Thymus (tissue), 11 donors: ENCODE measurements at regions not wholly inside any gene's neighbourhood (a gene's known extent, or its start where the extent isn't known, plus 50 kb on each side); places are given as distances from the start of the nearest gene placed in this dataset.
"Not testable (repeated sequence)": the region's sequence is repeated elsewhere in the genome, so short reads cannot be mapped to it uniquely, and the experiment has no call there.

ENCODE experiments used
- DNase-seq, 9 donors: peaks; one replicate each; pipeline ENCODE4 v3.0.0-alpha.2; 2013; ENCODE audit warnings: low spot score in 9 of 9, low read depth in 6 of 9, missing footprints in 1 of 9
- H3K27ac ChIP-seq, 2 donors: one replicate each; pipeline ENCODE4 v1.5.1; 2013; ENCODE audit warnings: control low read depth in 1 of 2, low read depth in 1 of 2, low read length in 1 of 2, mild to moderate bottlenecking in 1 of 2, moderate library complexity in 1 of 2
- H3K27me3 ChIP-seq, 2 donors: one replicate each; pipeline ENCODE4 v1.5.1; 2013; ENCODE audit warnings: low read length in 1 of 2; ENCODE audit not compliant: control insufficient read depth in 2 of 2, insufficient read depth in 1 of 2
- H3K36me3 ChIP-seq, 2 donors: one replicate each; pipeline ENCODE4 v1.5.1; 2013; ENCODE audit warnings: low read length in 1 of 2, mild to moderate bottlenecking in 1 of 2, moderate library complexity in 1 of 2; ENCODE audit not compliant: control insufficient read depth in 2 of 2, insufficient read depth in 2 of 2
- H3K4me1 ChIP-seq, 2 donors: one replicate each; pipeline ENCODE4 v1.5.1; 2013; ENCODE audit warnings: low read length in 2 of 2; ENCODE audit not compliant: control insufficient read depth in 2 of 2, insufficient read depth in 2 of 2
- H3K4me3 ChIP-seq, 2 donors: one replicate each; pipeline ENCODE4 v1.5.1; 2013; ENCODE audit warnings: low read length in 2 of 2, control low read depth in 1 of 2, mild to moderate bottlenecking in 1 of 2
- H3K9me3 ChIP-seq, 2 donors: one replicate each; pipeline ENCODE4 v1.5.1; 2013; ENCODE audit warnings: low read length in 1 of 2, mild to moderate bottlenecking in 1 of 2; ENCODE audit not compliant: control insufficient read depth in 2 of 2, insufficient read depth in 1 of 2
- WGBS: extraction: QIAGEN DNeasy Blood & Tissue Kit; methylation state at CpG from one replicate; pipeline ENCODE4 v1.1.7; 2013; 5-methylcytosine and 5-hydroxymethylcytosine counted together
- donor health status: healthy.

GRCh38 chr3:4908433-4909156 is 70.6 kb upstream of the BHLHE40 start:
- WGBS, result 84% methylated on average over 8 of the region's 8 CpGs
- Histone ChIP-seq H3K9me3 (peaks cover 0 to 3% of the 10 kb centered on the region in 2 donors), H3K27me3 (no peaks in the 10 kb centered on the region)

GRCh38 chr3:4914464-4914863 is 64.8 kb upstream of the BHLHE40 start:
- 97% methylated on average over 5 of the region's 5 CpGs for WGBS
- no peak overlapping the region for H3K27ac ChIP-seq
- H3K9me3 ChIP-seq, result peaks cover 0 to 5% of the 10 kb centered on the region in 2 donors
- no peaks in the 10 kb centered on the region for H3K4me1 ChIP-seq
- H3K4me3 ChIP-seq, result no peak overlapping the region
- no peaks in the 10 kb centered on the region for H3K36me3 ChIP-seq
- H3K27me3 ChIP-seq, result no peaks in the 10 kb centered on the region
- DNase-seq, result no peak

More at GRCh38 chr3:4908433-4909156, 70.6 kb upstream of the BHLHE40 start:
- Histone ChIP-seq H3K4me1 (peaks cover 8 to 24% of the 10 kb centered on the region in 2 donors), H3K36me3 (no peaks in the 10 kb centered on the region), H3K4me3 (no peak overlapping the region), H3K27ac (no peak overlapping the region)
- DNase-seq, result peak in 1 of 9 donors; percentile 29

- not testable (repeated sequence) for H3K4me3 ChIP-seq, DNase-seq, H3K27me3 ChIP-seq, H3K9me3 ChIP-seq, H3K4me1 ChIP-seq, H3K36me3 ChIP-seq, H3K27ac ChIP-seq
- WGBS, result 100% methylated on average over 1 of the region's 2 CpGs
Measured at GRCh38 chr3:4921589-4921988, 57.6 kb upstream of the BHLHE40 start.

GRCh38 chr3:4926892-4927291 is 52.3 kb upstream of the BHLHE40 start:
- H3K27me3 ChIP-seq, result no peaks in the 10 kb centered on the region
- no peaks in the 10 kb centered on the region for H3K9me3 ChIP-seq
- DNase-seq, result no peak
- no peak overlapping the region for H3K4me3 ChIP-seq
- H3K27ac ChIP-seq, result no peak overlapping the region
- no peaks in the 10 kb centered on the region for H3K36me3 ChIP-seq
- H3K4me1 ChIP-seq, result no peaks in the 10 kb centered on the region
- 93% methylated on average over 1 of the region's 1 CpG for WGBS

GRCh38 chr3:4928277-4928789 is 50.9 kb upstream of the BHLHE40 start:
- H3K4me3 ChIP-seq, result no peak overlapping the region
- H3K27ac ChIP-seq, result no peak overlapping the region
- no peaks in the 10 kb centered on the region for H3K27me3 ChIP-seq
- H3K9me3 ChIP-seq, result no peaks in the 10 kb centered on the region
- WGBS, result 98% methylated on average over 7 of the region's 7 CpGs
- H3K36me3 ChIP-seq, result no peaks in the 10 kb centered on the region
- DNase-seq, result no peak
- H3K4me1 ChIP-seq, result no peaks in the 10 kb centered on the region
